ENCODE measurements at regions not wholly inside any gene's neighbourhood (a gene's known extent, or its start where the extent isn't known, plus 50 kb on each side); places are given as distances from the start of the nearest gene placed in this dataset.

DNA sequence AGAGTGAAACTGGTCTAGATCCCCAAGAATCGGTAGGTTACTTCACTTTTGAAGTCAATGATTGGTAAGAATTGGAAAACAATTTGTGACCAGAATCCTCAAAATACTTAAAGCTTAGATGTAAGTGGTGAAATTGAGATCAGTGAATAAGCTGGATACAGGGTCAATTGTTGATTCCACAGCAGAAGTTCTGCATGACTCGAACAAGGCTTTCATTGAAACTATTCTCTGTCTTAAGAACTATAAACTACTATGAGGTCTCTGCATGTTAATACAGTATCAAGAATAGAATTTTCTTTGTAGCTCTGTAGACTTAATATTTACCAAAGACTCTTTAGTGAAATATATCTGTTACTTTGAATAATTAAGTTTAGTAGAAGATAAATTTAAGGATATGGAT, 324.2 kb upstream of the FIGN start:
- TF ChIP-seq, protein P1, sequence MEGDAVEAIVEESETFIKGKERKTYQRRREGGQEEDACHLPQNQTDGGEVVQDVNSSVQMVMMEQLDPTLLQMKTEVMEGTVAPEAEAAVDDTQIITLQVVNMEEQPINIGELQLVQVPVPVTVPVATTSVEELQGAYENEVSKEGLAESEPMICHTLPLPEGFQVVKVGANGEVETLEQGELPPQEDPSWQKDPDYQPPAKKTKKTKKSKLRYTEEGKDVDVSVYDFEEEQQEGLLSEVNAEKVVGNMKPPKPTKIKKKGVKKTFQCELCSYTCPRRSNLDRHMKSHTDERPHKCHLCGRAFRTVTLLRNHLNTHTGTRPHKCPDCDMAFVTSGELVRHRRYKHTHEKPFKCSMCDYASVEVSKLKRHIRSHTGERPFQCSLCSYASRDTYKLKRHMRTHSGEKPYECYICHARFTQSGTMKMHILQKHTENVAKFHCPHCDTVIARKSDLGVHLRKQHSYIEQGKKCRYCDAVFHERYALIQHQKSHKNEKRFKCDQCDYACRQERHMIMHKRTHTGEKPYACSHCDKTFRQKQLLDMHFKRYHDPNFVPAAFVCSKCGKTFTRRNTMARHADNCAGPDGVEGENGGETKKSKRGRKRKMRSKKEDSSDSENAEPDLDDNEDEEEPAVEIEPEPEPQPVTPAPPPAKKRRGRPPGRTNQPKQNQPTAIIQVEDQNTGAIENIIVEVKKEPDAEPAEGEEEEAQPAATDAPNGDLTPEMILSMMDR (IDR thresholded peaks at IDR 0.05 in 2 of 3, conservative IDR thresholded peaks at IDR 0.05 in 1 of 3; ENCODE audit: borderline replicate concordance in 1 of 3, insufficient read depth in 1 of 3, low read depth in 2 of 3, low read length in 2 of 3): no peak
- no peak for TF ChIP-seq EZH2 (IDR thresholded peaks at IDR 0.05)
- no peak for TF ChIP-seq CBX3 (IDR thresholded peaks at IDR 0.05; ENCODE audit: low read depth)
- TF ChIP-seq POLR2A (IDR thresholded peaks at IDR 0.05; ENCODE audit: borderline replicate concordance, extremely low read depth, insufficient read depth, insufficient read length): no peak
- no peak for TF ChIP-seq POLR2AphosphoS5 (IDR thresholded peaks at IDR 0.05; ENCODE audit: low read depth, low read length)
